ENCODE measurements at regions not wholly inside any gene's neighbourhood (a gene's known extent, or its start where the extent isn't known, plus 50 kb on each side); places are given as distances from the start of the nearest gene placed in this dataset.

DNA sequence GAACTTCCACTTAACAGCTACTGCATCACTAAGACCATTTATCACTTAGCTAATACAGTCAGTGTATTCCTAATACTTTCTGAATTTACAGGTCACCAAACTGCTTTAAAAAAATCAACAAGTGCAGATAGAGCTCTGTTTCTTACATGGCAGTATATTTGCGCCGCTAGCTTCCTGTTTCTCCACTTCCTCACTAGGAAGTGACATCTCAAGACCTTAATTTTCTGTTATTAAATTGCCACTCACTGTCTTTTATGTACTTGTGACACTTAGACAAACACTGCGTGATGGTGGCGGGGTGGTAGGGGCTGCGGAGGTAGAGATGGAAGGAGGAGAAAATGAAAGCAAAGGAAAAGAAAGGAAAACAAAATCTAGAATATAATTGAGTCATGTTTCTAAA is 53.7 kb upstream of the CRIM1 start:
- TF ChIP-seq CTCF (IDR thresholded peaks at IDR 0.05): no peak
- no peak for TF ChIP-seq POLR2A (IDR thresholded peaks at IDR 0.05)
